ENCODE measurements at regions not wholly inside any gene's neighbourhood (a gene's known extent, or its start where the extent isn't known, plus 50 kb on each side); places are given as distances from the start of the nearest gene placed in this dataset.

- ATAC-seq = no peak
Measured at GRCh38 chr12:92547420-92547819, 155.4 kb upstream of the PLEKHG7 start.

GRCh38 chr12:92546635-92547348, 156.0 kb upstream of the PLEKHG7 start:
- no peak for ATAC-seq
- TF ChIP-seq, protein P1, sequence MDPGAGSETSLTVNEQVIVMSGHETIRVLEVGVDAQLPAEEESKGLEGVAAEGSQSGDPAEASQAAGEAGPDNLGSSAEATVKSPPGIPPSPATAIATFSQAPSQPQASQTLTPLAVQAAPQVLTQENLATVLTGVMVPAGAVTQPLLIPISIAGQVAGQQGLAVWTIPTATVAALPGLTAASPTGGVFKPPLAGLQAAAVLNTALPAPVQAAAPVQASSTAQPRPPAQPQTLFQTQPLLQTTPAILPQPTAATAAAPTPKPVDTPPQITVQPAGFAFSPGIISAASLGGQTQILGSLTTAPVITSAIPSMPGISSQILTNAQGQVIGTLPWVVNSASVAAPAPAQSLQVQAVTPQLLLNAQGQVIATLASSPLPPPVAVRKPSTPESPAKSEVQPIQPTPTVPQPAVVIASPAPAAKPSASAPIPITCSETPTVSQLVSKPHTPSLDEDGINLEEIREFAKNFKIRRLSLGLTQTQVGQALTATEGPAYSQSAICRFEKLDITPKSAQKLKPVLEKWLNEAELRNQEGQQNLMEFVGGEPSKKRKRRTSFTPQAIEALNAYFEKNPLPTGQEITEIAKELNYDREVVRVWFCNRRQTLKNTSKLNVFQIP (CRISPR knock-in tag; IDR thresholded peaks at IDR 0.05; ENCODE audit: borderline replicate concordance, low read depth) = no peak
- TF ChIP-seq, protein P2, sequence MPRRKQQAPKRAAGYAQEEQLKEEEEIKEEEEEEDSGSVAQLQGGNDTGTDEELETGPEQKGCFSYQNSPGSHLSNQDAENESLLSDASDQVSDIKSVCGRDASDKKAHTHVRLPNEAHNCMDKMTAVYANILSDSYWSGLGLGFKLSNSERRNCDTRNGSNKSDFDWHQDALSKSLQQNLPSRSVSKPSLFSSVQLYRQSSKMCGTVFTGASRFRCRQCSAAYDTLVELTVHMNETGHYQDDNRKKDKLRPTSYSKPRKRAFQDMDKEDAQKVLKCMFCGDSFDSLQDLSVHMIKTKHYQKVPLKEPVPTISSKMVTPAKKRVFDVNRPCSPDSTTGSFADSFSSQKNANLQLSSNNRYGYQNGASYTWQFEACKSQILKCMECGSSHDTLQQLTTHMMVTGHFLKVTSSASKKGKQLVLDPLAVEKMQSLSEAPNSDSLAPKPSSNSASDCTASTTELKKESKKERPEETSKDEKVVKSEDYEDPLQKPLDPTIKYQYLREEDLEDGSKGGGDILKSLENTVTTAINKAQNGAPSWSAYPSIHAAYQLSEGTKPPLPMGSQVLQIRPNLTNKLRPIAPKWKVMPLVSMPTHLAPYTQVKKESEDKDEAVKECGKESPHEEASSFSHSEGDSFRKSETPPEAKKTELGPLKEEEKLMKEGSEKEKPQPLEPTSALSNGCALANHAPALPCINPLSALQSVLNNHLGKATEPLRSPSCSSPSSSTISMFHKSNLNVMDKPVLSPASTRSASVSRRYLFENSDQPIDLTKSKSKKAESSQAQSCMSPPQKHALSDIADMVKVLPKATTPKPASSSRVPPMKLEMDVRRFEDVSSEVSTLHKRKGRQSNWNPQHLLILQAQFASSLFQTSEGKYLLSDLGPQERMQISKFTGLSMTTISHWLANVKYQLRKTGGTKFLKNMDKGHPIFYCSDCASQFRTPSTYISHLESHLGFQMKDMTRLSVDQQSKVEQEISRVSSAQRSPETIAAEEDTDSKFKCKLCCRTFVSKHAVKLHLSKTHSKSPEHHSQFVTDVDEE (CRISPR knock-in tag; IDR thresholded peaks at IDR 0.05) = no peak
- TF ChIP-seq PATZ1 (CRISPR knock-in tag; IDR thresholded peaks at IDR 0.05; ENCODE audit: borderline replicate concordance) = no peak
- TF ChIP-seq GLIS3 (CRISPR knock-in tag; IDR thresholded peaks at IDR 0.05) = no peak
- TF ChIP-seq ZFP30 (CRISPR knock-in tag; IDR thresholded peaks at IDR 0.05) = no peak
- TF ChIP-seq TOX (CRISPR knock-in tag; IDR thresholded peaks at IDR 0.05; ENCODE audit: borderline replicate concordance) = no peak

More at GRCh38 chr12:92547420-92547819, 155.4 kb upstream of the PLEKHG7 start:
- TF ChIP-seq ZNF8 (CRISPR knock-in tag; IDR thresholded peaks at IDR 0.05) = no peak

DNA sequence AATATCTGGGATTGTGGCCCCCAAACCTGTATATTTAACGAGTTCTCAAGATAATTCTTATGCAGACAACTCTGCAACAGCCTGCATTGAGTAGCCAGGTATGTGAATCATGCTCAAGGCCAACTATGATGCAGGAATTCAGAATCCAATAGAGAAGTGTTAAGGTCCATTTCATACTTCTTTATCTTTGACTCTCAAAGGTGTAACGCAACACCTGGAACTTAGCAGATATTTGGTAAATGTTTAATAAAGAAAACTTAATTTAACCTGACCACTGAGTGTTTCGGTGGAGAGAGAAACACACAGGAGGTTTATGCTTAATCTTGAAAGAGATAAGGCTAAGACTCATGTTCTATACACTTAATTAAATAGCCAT, 156.5 kb upstream of the PLEKHG7 start:
- TF ChIP-seq BACH2 (CRISPR knock-in tag; IDR thresholded peaks at IDR 0.05; ENCODE audit: borderline replicate concordance) = no peak
- no peak for TF ChIP-seq ZNF565 (CRISPR knock-in tag; conservative IDR thresholded peaks at IDR 0.05; ENCODE audit: low read depth)
- no peak for TF ChIP-seq PATZ1 (CRISPR knock-in tag; IDR thresholded peaks at IDR 0.05; ENCODE audit: borderline replicate concordance)
- TF ChIP-seq CSDC2 (CRISPR knock-in tag; IDR thresholded peaks at IDR 0.05) = no peak
- TF ChIP-seq ESRRG (CRISPR knock-in tag; IDR thresholded peaks at IDR 0.05) = no peak
- no peak for TF ChIP-seq ZNF8 (CRISPR knock-in tag; IDR thresholded peaks at IDR 0.05)
- TF ChIP-seq SNAI2 (CRISPR knock-in tag; IDR thresholded peaks at IDR 0.05) = no peak
- TF ChIP-seq TCF4 (CRISPR knock-in tag; IDR thresholded peaks at IDR 0.05; ENCODE audit: borderline replicate concordance) = no peak
- no peak for ATAC-seq

GRCh38 chr12:92544322-92544721, 158.5 kb upstream of the PLEKHG7 start:
- TF ChIP-seq ZNF8 (CRISPR knock-in tag; IDR thresholded peaks at IDR 0.05) = no peak
- TF ChIP-seq TCF4 (CRISPR knock-in tag; IDR thresholded peaks at IDR 0.05; ENCODE audit: borderline replicate concordance) = no peak
- no peak for TF ChIP-seq ESRRG (CRISPR knock-in tag; IDR thresholded peaks at IDR 0.05)
- TF ChIP-seq OSR1 (CRISPR knock-in tag; IDR thresholded peaks at IDR 0.05) = no peak
- no peak for ATAC-seq

GRCh38 chr12:92543840-92544239, 158.9 kb upstream of the PLEKHG7 start:
- ATAC-seq = no peak

More at GRCh38 chr12:92543840-92544239, 158.9 kb upstream of the PLEKHG7 start:
- TF ChIP-seq TOX (CRISPR knock-in tag; IDR thresholded peaks at IDR 0.05; ENCODE audit: borderline replicate concordance) = no peak
- no peak for TF ChIP-seq CSRNP3 (CRISPR knock-in tag; IDR thresholded peaks at IDR 0.05)
- no peak for TF ChIP-seq PPARA (CRISPR knock-in tag; IDR thresholded peaks at IDR 0.05; ENCODE audit: borderline replicate concordance)
- TF ChIP-seq ZC3H10 (CRISPR knock-in tag; IDR thresholded peaks at IDR 0.05) = no peak
- TF ChIP-seq SNAI2 (CRISPR knock-in tag; IDR thresholded peaks at IDR 0.05) = no peak
- no peak for TF ChIP-seq ZNF70 (CRISPR knock-in tag; IDR thresholded peaks at IDR 0.05)
- TF ChIP-seq PATZ1 (CRISPR knock-in tag; IDR thresholded peaks at IDR 0.05; ENCODE audit: borderline replicate concordance) = no peak
- no peak for TF ChIP-seq ZFP3 (CRISPR knock-in tag; IDR thresholded peaks at IDR 0.05)
- TF ChIP-seq, protein P3, sequence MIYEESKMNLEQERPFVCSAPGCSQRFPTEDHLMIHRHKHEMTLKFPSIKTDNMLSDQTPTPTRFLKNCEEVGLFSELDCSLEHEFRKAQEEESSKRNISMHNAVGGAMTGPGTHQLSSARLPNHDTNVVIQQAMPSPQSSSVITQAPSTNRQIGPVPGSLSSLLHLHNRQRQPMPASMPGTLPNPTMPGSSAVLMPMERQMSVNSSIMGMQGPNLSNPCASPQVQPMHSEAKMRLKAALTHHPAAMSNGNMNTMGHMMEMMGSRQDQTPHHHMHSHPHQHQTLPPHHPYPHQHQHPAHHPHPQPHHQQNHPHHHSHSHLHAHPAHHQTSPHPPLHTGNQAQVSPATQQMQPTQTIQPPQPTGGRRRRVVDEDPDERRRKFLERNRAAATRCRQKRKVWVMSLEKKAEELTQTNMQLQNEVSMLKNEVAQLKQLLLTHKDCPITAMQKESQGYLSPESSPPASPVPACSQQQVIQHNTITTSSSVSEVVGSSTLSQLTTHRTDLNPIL (CRISPR knock-in tag; IDR thresholded peaks at IDR 0.05; ENCODE audit: low read depth) = no peak
- TF ChIP-seq CSDC2 (CRISPR knock-in tag; IDR thresholded peaks at IDR 0.05) = no peak
- no peak for TF ChIP-seq ISL1 (CRISPR knock-in tag; IDR thresholded peaks at IDR 0.05)
- no peak for TF ChIP-seq TCF4 (CRISPR knock-in tag; IDR thresholded peaks at IDR 0.05; ENCODE audit: borderline replicate concordance)

All from SK-N-SH treated with all-trans-retinoic acid at 6 μM for 48 hours (cell line).